Brain microvascular endothelial cell (primary cell): ENCODE measurements at regions not wholly inside any gene's neighbourhood (a gene's known extent, or its start where the extent isn't known, plus 50 kb on each side); places are given as distances from the start of the nearest gene placed in this dataset.
A peak's percentile ranks its signal among the peaks of the same experiment; 100 is the strongest.

Experiments
- DNase-seq: peaks from one replicate; pipeline ENCODE4 v3.0.0-alpha.2; 2020
- H3K27ac ChIP-seq: fragments of 250-450 bp; sonication (Bioruptor Pico); 2 replicates; pipeline ENCODE4 v1.5.1; 2020; ENCODE audit warnings: mild to moderate bottlenecking, moderate library complexity
- H3K27me3 ChIP-seq: fragments of 250-450 bp; sonication (Bioruptor Pico); replicated peaks from 2 replicates; pipeline ENCODE4 v1.5.1; 2020; ENCODE audit warnings: mild to moderate bottlenecking
- H3K36me3 ChIP-seq: fragments of 250-450 bp; sonication (Bioruptor Pico); replicated peaks from 2 replicates; pipeline ENCODE4 v1.5.1; 2020; ENCODE audit warnings: mild to moderate bottlenecking
- H3K4me3 ChIP-seq: 2 replicates; pipeline ENCODE4 v1.5.1; 2011; ENCODE audit warnings: low read depth, mild to moderate bottlenecking, control low read depth, low read length, moderate library complexity
- in situ Hi-C: cut with HindIII; loops from 2 replicates; pipeline ENCODE4 v1.10.0; 2017; ENCODE audit warnings: low sequenced_read_pairs, low pct_ligation_motif_present
- TF ChIP-seq, protein P1 (sequence below): IDR thresholded peaks from 2 replicates; pipeline ENCODE4 v1.5.1; 2011; ENCODE audit warnings: low read depth, mild to moderate bottlenecking, moderate library complexity, low read length, control low read depth, inconsistent platforms; ENCODE audit errors: missing control alignments

DNA sequence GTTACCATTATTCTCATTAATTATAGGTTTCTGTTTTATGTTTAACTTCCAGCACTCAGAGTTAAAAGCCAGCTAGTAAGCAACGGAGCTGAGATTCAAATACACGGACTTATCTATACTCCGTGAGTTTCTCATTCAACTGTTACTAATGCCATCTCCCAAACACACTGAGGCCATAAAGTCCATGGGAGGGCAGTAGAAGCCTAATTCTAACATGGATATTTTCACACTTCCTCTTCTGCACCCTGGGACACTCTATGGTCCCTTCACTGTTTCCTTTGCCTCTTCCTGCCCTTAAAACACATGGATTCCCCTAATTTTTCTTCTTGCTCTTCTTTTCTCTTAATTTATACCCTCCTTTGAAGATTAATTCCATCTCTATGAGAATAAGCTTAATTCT, 245.0 kb downstream of the KLF13 start:
- H3K4me3 ChIP-seq = no peak overlapping the region
- DNase-seq = no peak
- H3K27ac ChIP-seq = no peak overlapping the region
- no peaks in the 10 kb centered on the region for H3K27me3 ChIP-seq
- TF ChIP-seq, protein P1, sequence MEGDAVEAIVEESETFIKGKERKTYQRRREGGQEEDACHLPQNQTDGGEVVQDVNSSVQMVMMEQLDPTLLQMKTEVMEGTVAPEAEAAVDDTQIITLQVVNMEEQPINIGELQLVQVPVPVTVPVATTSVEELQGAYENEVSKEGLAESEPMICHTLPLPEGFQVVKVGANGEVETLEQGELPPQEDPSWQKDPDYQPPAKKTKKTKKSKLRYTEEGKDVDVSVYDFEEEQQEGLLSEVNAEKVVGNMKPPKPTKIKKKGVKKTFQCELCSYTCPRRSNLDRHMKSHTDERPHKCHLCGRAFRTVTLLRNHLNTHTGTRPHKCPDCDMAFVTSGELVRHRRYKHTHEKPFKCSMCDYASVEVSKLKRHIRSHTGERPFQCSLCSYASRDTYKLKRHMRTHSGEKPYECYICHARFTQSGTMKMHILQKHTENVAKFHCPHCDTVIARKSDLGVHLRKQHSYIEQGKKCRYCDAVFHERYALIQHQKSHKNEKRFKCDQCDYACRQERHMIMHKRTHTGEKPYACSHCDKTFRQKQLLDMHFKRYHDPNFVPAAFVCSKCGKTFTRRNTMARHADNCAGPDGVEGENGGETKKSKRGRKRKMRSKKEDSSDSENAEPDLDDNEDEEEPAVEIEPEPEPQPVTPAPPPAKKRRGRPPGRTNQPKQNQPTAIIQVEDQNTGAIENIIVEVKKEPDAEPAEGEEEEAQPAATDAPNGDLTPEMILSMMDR = peak; percentile 31
- in situ Hi-C loops = no loop called here
- no peaks in the 10 kb centered on the region for H3K36me3 ChIP-seq

DNA sequence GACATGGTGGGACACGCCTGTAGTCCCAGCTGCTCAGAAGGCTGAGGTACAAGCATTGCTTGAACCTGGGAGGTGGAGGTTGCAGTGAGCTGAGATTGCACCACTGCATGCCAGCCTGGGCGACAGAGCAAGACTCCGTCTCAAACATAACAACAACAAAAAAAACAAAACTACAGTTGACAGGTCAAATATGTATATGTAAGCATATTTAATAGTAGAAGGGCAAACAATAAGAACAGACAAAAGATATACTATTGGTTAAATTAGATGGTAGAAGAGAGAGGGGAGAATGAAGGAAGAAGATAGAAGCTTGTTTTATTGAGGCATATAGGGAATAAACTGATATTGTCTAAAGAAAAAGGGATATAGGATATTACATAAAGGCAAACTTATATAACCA, 247.1 kb downstream of the KLF13 start:
- Histone ChIP-seq H3K36me3 (no peaks in the 10 kb centered on the region), H3K27ac (no peak overlapping the region), H3K4me3 (no peak overlapping the region), H3K27me3 (no peaks in the 10 kb centered on the region)
- DNase-seq = no peak
- in situ Hi-C loops = no loop called here
- TF ChIP-seq, protein P1 = no peak

DNA sequence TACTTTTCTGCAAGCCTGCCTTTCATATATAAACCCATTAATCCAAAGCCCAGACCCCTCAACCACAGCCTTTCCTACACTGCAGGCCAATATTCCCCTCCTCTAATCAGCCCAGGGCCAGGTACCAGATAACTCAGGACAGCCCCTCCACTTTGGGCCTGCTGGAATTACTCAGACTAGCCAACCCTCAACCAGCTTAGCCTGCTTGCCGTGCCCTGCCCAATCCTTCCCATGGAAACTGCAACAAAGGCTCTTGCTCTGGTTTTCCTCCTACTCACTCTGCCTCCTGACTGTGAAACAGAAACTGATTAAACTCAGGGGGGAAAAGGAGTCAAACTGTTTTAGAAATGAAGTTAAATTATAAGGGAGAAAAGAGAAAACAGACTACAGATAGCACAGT, 248.1 kb downstream of the KLF13 start:
- Histone ChIP-seq H3K36me3 (no peaks in the 10 kb centered on the region), H3K4me3 (no peak overlapping the region), H3K27ac (no peak overlapping the region), H3K27me3 (no peaks in the 10 kb centered on the region)
- TF ChIP-seq, protein P1 = no peak
- in situ Hi-C loops = no loop called here
- no peak for DNase-seq

DNA sequence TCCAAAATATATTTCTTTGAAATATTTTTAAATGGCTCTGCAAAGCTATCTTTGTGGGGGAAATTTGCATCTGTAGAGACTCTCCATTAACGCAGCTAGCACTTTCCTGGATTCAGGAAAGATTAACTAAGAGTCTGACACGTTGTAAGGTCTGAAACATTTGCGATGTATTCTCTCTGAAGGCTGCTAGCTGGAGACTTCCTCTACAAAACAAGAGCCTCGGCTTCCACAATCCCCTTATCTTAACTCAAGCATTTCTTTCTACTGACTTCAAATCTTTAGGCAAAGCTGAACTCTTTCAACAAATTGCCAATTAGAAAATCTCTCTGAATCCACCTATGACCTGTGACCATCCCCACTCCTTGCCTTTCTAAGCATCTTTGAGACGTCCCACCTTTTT, 250.5 kb downstream of the KLF13 start:
- TF ChIP-seq, protein P1 = no peak
- H3K4me3 ChIP-seq = no peak overlapping the region
- no peak overlapping the region for H3K27ac ChIP-seq
- H3K36me3 ChIP-seq = no peaks in the 10 kb centered on the region
- no peak for DNase-seq
- H3K27me3 ChIP-seq = no peaks in the 10 kb centered on the region
- in situ Hi-C loops = no loop called here

DNA sequence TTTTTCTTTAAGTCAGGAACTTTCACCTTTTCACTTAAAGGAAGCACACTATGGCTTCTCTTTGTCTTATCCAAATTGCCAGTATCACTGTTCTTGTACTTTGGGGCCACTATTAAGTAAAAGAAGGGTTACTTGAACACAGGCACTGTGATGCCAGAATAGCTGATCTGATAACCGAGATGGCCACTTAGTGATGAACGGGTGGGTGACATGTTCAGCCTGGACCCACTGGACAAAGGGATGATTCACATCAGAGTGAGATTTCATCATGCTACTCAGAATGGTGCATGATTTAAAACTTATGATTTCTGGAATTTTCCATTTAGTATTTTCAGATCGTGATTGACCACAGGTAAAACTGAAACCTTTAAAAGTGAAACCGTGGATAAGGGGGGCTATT, 252.6 kb downstream of the KLF13 start:
- H3K36me3 ChIP-seq = no peaks in the 10 kb centered on the region
- TF ChIP-seq, protein P1 = no peak
- H3K27me3 ChIP-seq = no peaks in the 10 kb centered on the region
- in situ Hi-C loops = no loop called here
- no peak overlapping the region for H3K4me3 ChIP-seq
- no peak for DNase-seq
- no peak overlapping the region for H3K27ac ChIP-seq

DNA sequence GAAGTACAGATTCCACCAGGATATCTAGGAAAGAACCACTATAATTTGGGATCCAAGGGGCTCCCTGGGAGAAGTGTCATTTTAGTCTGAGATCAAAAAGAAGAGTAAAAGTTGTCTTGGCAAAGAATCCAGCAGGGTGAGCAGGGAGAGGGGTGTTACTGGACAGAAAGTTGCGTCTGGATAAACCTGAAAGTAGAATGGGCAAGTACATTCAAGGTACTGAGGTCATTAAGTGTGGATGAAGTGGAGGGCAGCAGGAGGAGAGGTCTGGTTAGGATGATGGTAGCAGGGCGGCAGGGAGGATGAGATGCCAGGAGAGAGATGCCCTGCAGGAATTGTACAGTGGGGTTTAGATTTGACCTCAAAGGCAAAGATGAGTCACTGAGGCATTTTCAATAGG, 253.3 kb downstream of the KLF13 start:
- in situ Hi-C loops = no loop called here
- Histone ChIP-seq H3K27ac (no peak overlapping the region), H3K27me3 (no peaks in the 10 kb centered on the region), H3K4me3 (no peak overlapping the region), H3K36me3 (no peaks in the 10 kb centered on the region)
- TF ChIP-seq, protein P1 = no peak
- no peak for DNase-seq
